ENCODE measurements at regions not wholly inside any gene's neighbourhood (a gene's known extent, or its start where the extent isn't known, plus 50 kb on each side); places are given as distances from the start of the nearest gene placed in this dataset.

DNA sequence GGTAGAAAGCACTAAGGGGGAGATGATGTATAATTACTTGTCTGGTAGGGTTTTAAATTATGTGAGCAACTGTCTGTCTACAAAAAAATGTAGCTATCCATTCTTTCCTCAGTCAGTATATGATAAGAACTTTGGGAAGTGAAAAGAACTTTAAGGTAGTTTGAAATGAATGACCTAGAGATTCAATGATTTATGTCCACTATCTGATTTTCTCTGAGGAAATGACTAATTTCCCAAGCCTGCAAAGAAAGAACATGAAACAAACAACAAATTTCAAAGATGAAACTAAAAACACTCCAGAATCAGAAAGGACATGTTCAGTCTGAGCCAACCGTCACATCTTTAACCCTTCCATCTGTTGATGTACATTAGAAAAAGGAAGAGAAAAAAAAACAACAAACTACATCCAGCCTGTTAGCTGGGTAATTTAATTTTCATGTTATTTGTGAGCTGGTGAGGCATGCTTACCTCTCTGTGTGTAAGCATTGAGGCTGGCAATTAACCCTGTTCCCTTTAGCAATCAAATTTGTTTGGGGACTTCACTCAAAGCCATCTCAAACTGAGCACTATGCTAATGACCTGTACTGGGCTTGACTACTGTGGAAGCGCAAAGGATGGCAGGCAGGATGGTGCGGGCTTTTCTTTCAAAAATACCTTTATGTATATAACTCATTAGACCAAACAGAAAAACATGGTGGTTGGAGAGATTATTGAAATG, 220.1 kb downstream of the TUSC7 start:
- H3K56ac ChIP-seq (replicated peaks; ENCODE audit: insufficient read length, low read depth, low read length) = no peak overlapping the region
- no peak overlapping the region for H3K9ac ChIP-seq (replicated peaks in 1 of 4; ENCODE audit: extremely low read depth in 1 of 4, low read depth in 3 of 4, low read length in 3 of 4)
- no peak overlapping the region for H2BK120ac ChIP-seq (replicated peaks; ENCODE audit: low read depth, low read length)
- no peak overlapping the region for H2BK15ac ChIP-seq (ENCODE audit: low read length)
- ChIA-PET CTCF (ENCODE audit: partially characterized antibody) (interaction anchor here (2.0 kb wide), 1 partner anchor 159 kb away, joined by 6 read pairs; no protein-coding TSS in a partner anchor), POLR2A (ENCODE audit: partially characterized antibody) (no interaction called here)
- no peak overlapping the region for H3K4me2 ChIP-seq (ENCODE audit: insufficient read depth in 1 of 2, low read depth in 2 of 2, low read length in 2 of 2)
- H3K36me3 ChIP-seq (ENCODE audit: control insufficient read depth in 2 of 4, insufficient read depth in 4 of 4, low read length in 3 of 4) = no peaks in the 10 kb centered on the region
- no peak overlapping the region for H3K14ac ChIP-seq (ENCODE audit: insufficient read length)
- DNase-seq (ENCODE audit: low read depth in 1 of 2, low spot score in 2 of 2) (no peak), FAIRE-seq (no peak)
- H3K4ac ChIP-seq (replicated peaks; ENCODE audit: insufficient read length, low read depth, low read length) = no peak overlapping the region
- no peak overlapping the region for H2BK12ac ChIP-seq (ENCODE audit: low read depth, low read length)
- no peak overlapping the region for H2BK5ac ChIP-seq (ENCODE audit: low read depth, low read length)
- H3K4me3 ChIP-seq (ENCODE audit: extremely low read depth in 1 of 4, insufficient read depth in 2 of 4, low read depth in 3 of 4, low read length in 4 of 4) = no peak overlapping the region
- no peaks in the 10 kb centered on the region for H3K79me2 ChIP-seq (ENCODE audit: control insufficient read depth in 1 of 2, insufficient read depth in 2 of 2, low read length in 2 of 2)
- H4K8ac ChIP-seq (ENCODE audit: extremely low read depth, insufficient read depth, low read length) = no peak overlapping the region
- no peak overlapping the region for H3K23ac ChIP-seq (ENCODE audit: insufficient read length)
- H4K5ac ChIP-seq (ENCODE audit: insufficient read length, low read depth, low read length) = no peak overlapping the region
- H2AFZ ChIP-seq (ENCODE audit: low read length) = no peak overlapping the region
- no peaks in the 10 kb centered on the region for H3K9me3 ChIP-seq (ENCODE audit: insufficient read depth in 2 of 2, low read depth in 1 of 2, low read length in 1 of 2)
- no peaks in the 10 kb centered on the region; a peak in 1 of 7 replicates for H3K4me1 ChIP-seq (replicated peaks in 1 of 4; ENCODE audit: control insufficient read depth in 3 of 4, insufficient read depth in 4 of 4, low read length in 3 of 4)
- 96% methylated on average over 3 of the region's 3 CpGs; no CpG with 5 or more reads in 1 of the 2 experiments for WGBS, 2 experiments (ENCODE audit: extremely low coverage in 1 of 2, insufficient coverage in 1 of 2, insufficient read length in 1 of 2, insufficient replicate concordance in 2 of 2, low coverage in 1 of 2, low lambda C conversion rate in 2 of 2, missing lambda C conversion rate in 1 of 2)
- H2AK5ac ChIP-seq (ENCODE audit: low read depth, low read length) = no peak overlapping the region
- no peak overlapping the region for H2BK20ac ChIP-seq (ENCODE audit: low read length)
- H3K79me1 ChIP-seq (ENCODE audit: low read depth, low read length) = no peaks in the 10 kb centered on the region
- H4K20me1 ChIP-seq (replicated peaks in 1 of 2; ENCODE audit: control insufficient read depth in 1 of 2, insufficient read depth in 2 of 2, low read length in 2 of 2) = no peaks in the 10 kb centered on the region
- no peaks in the 10 kb centered on the region for H3K23me2 ChIP-seq (ENCODE audit: low read depth, low read length)
- H3K18ac ChIP-seq (ENCODE audit: extremely low read depth, low read length) = no peak overlapping the region
- no peaks in the 10 kb centered on the region for H3K27me3 ChIP-seq (replicated peaks in 1 of 4; ENCODE audit: control insufficient read depth in 3 of 4, extremely low read depth in 1 of 4, insufficient read depth in 3 of 4, low read length in 3 of 4)
- no peak overlapping the region for H4K91ac ChIP-seq (replicated peaks; ENCODE audit: insufficient read length, low read length)
- H3K27ac ChIP-seq (ENCODE audit: low read depth, low read length) = no peak overlapping the region
- TF ChIP-seq HDAC2 (IDR thresholded peaks at IDR 0.05; ENCODE audit: borderline replicate concordance in 1 of 2, low read depth in 2 of 2, low read length in 2 of 2) (no peak), POLR2A (IDR thresholded peaks at IDR 0.05; ENCODE audit: control extremely low read depth in 1 of 2, low read depth in 2 of 2, low read length in 2 of 2) (no peak), BCL11A (IDR thresholded peaks at IDR 0.05; ENCODE audit: low read depth in 2 of 2, low read length in 2 of 2) (no peak), POU5F1 (IDR thresholded peaks at IDR 0.05; ENCODE audit: low read depth, low read length) (no peak)
- TF ChIP-seq, protein P1, sequence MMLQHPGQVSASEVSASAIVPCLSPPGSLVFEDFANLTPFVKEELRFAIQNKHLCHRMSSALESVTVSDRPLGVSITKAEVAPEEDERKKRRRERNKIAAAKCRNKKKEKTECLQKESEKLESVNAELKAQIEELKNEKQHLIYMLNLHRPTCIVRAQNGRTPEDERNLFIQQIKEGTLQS (IDR thresholded peaks at IDR 0.05; ENCODE audit: insufficient read depth, low read depth, low read length) = no peak
